Activated CD8-positive, alpha-beta T cell treated with anti-CD3 and anti-CD28 coated beads, Interleukin-2, amount 10 ng/mL, durations not matched to agents 7 days and 5 days (primary cell): ENCODE measurements at regions not wholly inside any gene's neighbourhood (a gene's known extent, or its start where the extent isn't known, plus 50 kb on each side); places are given as distances from the start of the nearest gene placed in this dataset.

Experiments used
- ATAC-seq: fragments of 150-1000 bp; cut with Tn5 transposase; one replicate; pipeline ENCODE4 v1.10.0; 2021; ENCODE audit warnings: moderate library complexity
- CTCF ChIA-PET: fragments of 350-600 bp; sonication (Branson Sonifier 250); formaldehyde crosslinking; loops from one replicate; lab custom pipeline; 2021; ENCODE audit warnings: antibody characterized with exemption; lab: Charles Lee
- POLR2A ChIA-PET: fragments of 350-600 bp; sonication (Branson Sonifier 250); formaldehyde crosslinking; loops from one replicate; lab custom pipeline; 2021; ENCODE audit warnings: antibody characterized with exemption; lab: Charles Lee
- DNase-seq: peaks from one replicate; pipeline ENCODE4 v3.0.0-alpha.2; 2020
- H3K27ac Mint-ChIP-seq: one replicate; pipeline ENCODE4 v1.8.0; 2021; ENCODE audit warnings: mild to moderate bottlenecking, mixed read lengths
- H3K27me3 Mint-ChIP-seq: one replicate; pipeline ENCODE4 v1.8.0; 2021; ENCODE audit warnings: low read depth, mixed read lengths
- H3K36me3 Mint-ChIP-seq: one replicate; pipeline ENCODE4 v1.8.0; 2021; ENCODE audit warnings: low read depth, mixed read lengths
- H3K4me1 Mint-ChIP-seq: one replicate; pipeline ENCODE4 v1.8.0; 2021; ENCODE audit warnings: low read depth, mixed read lengths
- H3K4me3 Mint-ChIP-seq: one replicate; pipeline ENCODE4 v1.8.0; 2021; ENCODE audit warnings: mild to moderate bottlenecking, mixed read lengths
- H3K9me3 Mint-ChIP-seq: one replicate; pipeline ENCODE4 v1.8.0; 2022; ENCODE audit warnings: mixed read lengths; ENCODE audit not compliant: insufficient read depth

DNA sequence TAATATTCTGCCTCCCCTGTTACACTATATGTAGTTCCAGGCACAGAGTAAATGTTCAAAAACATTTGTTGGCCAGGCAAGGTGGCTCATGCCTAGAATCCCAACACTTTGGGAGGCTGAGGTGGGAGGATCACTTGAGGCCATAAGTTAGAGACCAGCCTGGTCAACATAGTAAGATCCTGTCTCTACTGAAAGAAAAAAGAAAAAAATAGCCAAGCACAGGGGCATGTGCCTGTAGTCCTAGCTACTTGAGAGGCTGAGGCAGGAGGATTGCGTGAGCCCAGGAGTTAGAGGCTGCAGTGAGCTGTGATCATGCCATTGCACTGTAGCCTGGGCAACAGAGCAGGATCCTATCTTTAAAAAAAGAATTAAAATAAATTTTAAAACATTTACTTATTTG lies 57.6 kb upstream of the SIM2 start:
- Mint-ChIP-seq H3K4me1 (peaks cover 5% of the 10 kb centered on the region), H3K9me3 (no peaks in the 10 kb centered on the region), H3K4me3 (no peak overlapping the region), H3K27me3 (peaks cover 3% of the 10 kb centered on the region), H3K36me3 (no peaks in the 10 kb centered on the region), H3K27ac (no peak overlapping the region)
- POLR2A ChIA-PET = no interaction called here
- ATAC-seq (no peak), DNase-seq (no peak)
- CTCF ChIA-PET = no interaction called here

DNA sequence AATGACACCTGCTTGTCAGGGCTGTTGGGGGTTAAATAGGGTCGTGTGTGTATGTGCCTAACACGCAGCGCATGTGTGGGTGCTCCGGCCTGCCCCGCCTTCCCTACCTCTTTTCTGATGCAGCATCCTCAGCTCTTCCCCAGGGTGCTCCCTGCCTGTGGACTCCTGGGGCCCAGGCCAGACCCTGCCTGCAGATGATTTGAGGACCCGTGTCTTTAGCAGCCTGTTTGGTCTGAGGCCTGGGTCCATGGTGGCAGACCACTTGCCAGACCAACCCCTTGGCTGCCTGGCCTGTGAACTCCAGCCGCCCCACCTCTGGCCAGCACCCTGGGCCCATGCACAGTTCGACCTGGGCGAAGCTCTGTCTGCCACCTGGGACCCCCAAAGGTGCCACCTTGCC lies 57.0 kb upstream of the SIM2 start:
- no peak for ATAC-seq
- DNase-seq = no peak
- CTCF ChIA-PET = no interaction called here
- H3K9me3 Mint-ChIP-seq = no peaks in the 10 kb centered on the region
- H3K27ac Mint-ChIP-seq = no peak overlapping the region
- H3K27me3 Mint-ChIP-seq = peaks cover 6% of the 10 kb centered on the region
- H3K4me1 Mint-ChIP-seq = peaks cover 5% of the 10 kb centered on the region
- no peak overlapping the region for H3K4me3 Mint-ChIP-seq
- H3K36me3 Mint-ChIP-seq = no peaks in the 10 kb centered on the region
- POLR2A ChIA-PET = no interaction called here

DNA sequence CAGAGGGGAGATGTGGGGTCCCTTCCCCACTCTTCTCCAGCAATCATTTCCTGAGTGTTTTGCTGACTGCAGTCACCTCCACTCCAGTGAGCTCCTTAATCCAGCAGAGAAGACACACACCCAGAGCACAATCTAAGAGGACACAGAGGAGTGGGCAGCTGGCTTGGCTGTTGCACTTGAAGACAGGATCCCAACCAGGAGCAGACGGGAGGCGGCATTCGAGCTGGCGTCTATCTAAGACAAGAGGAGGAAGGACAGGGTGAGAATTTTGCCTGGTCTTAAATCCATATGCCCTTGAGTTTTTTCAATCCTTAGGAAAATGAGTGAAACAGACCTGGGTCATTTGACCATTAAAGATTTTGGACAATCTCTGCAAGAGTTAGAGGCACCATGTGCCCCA lies 56.1 kb upstream of the SIM2 start:
- no peak for DNase-seq
- POLR2A ChIA-PET = no interaction called here
- no peaks in the 10 kb centered on the region for H3K36me3 Mint-ChIP-seq
- CTCF ChIA-PET = no interaction called here
- peaks cover 6% of the 10 kb centered on the region for H3K27me3 Mint-ChIP-seq
- peaks cover 5% of the 10 kb centered on the region for H3K4me1 Mint-ChIP-seq
- no peak overlapping the region for H3K27ac Mint-ChIP-seq
- no peak overlapping the region for H3K4me3 Mint-ChIP-seq
- no peak for ATAC-seq
- H3K9me3 Mint-ChIP-seq = no peaks in the 10 kb centered on the region

DNA sequence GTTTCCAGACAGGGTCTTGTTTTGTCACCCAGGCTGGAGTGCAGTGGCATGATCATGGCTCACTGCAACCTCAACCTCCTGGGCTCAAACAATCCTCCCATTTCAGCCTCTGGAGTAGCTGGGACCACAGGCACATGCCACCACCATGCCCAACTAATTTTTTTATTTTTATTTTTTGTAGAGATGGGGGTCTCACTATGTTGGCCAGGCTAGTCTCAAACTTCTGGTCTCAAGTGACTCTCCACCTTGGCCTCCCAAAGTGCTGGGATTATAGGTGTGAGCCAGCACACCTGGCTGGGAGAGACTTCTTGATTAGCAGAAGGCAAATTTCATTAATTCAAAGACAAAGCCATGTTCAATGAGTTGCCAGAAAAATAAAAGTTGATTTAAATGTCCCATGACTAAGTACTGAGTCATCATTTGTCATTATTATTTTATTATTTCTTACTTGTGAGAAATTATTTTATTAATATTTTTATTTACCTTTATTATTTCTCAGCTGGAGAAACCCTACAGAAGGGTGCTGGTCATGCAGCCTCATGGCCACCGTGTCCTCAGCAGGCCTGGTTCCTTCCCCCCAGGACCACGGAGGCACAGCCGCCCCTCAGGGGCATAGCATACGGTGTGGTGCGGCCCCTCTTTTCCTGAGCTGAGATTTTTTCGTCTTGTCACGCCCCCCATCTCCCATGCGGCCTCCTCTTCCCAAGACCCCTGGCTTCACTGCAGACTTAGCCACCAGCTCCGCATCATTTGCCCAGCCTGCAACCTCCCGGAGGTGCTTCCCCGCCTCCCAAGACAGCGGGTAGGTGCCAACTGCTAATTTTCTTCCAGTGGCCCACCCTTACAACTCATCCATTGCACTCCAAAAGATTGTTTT lies 55.3 kb upstream of the SIM2 start:
- CTCF ChIA-PET = interaction anchor here (1.3 kb wide), 1 partner anchor 13 kb away, joined by 4 read pairs; no protein-coding TSS in a partner anchor
- Mint-ChIP-seq H3K9me3 (no peaks in the 10 kb centered on the region), H3K27ac (no peak overlapping the region), H3K36me3 (no peaks in the 10 kb centered on the region), H3K4me3 (no peak overlapping the region), H3K27me3 (peaks cover 6% of the 10 kb centered on the region), H3K4me1 (peaks cover 5% of the 10 kb centered on the region)
- POLR2A ChIA-PET = no interaction called here
- ATAC-seq (no peak), DNase-seq (no peak)

DNA sequence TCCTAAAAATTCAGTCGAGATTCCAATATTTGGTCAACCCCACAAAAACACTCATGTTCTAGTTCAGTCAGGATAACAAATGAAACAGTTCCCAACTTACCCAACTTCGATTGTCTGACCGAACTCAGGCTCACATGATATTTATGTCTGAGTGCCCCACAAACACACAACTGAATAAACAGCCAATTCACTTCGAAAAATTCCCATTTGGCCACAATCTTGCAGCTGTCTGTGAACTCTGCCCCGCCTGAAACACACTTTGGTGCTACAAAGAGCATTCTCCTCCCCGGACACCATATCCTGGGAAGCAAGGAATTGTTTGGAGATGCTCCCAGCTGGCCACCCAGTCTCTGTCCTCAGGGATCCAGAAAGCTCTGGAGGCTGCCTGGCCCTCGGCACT lies 52.9 kb upstream of the SIM2 start:
- CTCF ChIA-PET = no interaction called here
- ATAC-seq = no peak

DNA sequence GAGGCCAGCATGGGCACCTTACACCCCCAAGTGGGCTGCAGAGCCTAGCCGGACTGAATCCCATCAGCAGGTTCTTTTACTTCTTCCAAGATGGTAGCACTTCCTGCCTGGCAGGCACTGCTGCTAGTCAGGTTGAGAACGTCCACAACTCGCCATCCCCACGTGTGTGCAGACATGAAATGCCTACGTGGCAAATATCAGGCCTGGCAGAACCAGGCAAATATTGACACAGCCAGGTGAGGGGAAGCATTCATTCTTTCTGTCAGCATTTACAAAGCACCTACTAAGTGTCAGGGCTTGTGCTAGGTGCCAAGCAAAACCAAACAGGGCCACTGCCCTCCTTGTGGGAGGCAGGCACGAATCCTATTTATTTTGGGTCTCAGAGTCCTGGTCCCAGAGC lies 52.3 kb upstream of the SIM2 start:
- H3K4me1 Mint-ChIP-seq = no peaks in the 10 kb centered on the region

More for the DNA sequence above, 52.9 kb upstream of the SIM2 start:
- H3K36me3 Mint-ChIP-seq = no peaks in the 10 kb centered on the region
- H3K27me3 Mint-ChIP-seq = peaks cover 3% of the 10 kb centered on the region
- H3K4me3 Mint-ChIP-seq = no peak overlapping the region
- H3K27ac Mint-ChIP-seq = no peak overlapping the region
- DNase-seq = no peak
- H3K9me3 Mint-ChIP-seq = no peaks in the 10 kb centered on the region
- no peaks in the 10 kb centered on the region for H3K4me1 Mint-ChIP-seq
- POLR2A ChIA-PET = no interaction called here

DNA sequence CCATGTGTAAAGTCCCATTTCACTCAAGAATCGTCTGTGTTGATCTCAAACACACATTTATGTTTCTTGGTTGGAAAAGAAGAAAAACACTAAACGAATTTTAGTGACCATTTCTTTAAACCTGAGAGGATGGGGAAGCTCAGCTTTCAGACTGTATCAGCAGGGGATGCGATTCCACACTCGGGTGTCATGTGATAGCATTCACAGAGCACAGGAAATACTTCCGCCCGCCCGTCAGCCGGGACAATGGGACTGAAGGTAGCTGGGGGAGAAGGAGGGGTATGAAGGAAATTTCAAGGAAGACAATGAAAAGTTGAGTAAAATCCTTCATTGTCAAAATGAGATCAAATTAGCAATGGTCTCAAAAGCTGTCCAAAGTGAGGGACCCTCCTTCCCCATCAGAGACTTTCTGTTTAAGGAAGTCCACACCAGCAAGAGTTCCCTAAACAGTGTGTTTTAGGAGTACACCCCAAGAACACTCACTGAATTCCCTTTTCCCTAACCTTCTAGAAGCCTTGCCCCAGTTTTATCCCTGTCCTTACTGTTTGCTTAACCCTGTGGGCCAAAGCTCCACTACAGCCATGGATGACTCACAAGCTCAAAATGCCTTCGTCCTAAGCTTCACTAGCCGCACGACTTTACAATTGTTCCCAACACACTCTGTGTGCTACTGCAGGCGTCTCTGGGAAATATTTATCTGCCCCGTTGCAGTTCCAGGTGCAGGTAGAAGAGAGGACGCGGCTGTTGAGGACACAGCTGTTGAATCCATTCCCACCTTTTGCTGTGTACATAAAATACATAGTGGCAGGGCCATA lies 51.4 kb upstream of the SIM2 start:
- no peak overlapping the region for H3K27ac Mint-ChIP-seq
- no peak overlapping the region for H3K4me3 Mint-ChIP-seq
- CTCF ChIA-PET = no interaction called here
- no peak for ATAC-seq
- no peaks in the 10 kb centered on the region for H3K4me1 Mint-ChIP-seq
- peaks cover 3% of the 10 kb centered on the region for H3K27me3 Mint-ChIP-seq
- no peaks in the 10 kb centered on the region for H3K9me3 Mint-ChIP-seq
- POLR2A ChIA-PET = no interaction called here
- no peaks in the 10 kb centered on the region for H3K36me3 Mint-ChIP-seq
- DNase-seq = no peak

More for the DNA sequence above, 52.3 kb upstream of the SIM2 start:
- Mint-ChIP-seq H3K9me3 (no peaks in the 10 kb centered on the region), H3K4me3 (no peak overlapping the region), H3K27ac (no peak overlapping the region), H3K27me3 (peaks cover 3% of the 10 kb centered on the region), H3K36me3 (no peaks in the 10 kb centered on the region)
- ChIA-PET CTCF (no interaction called here), POLR2A (no interaction called here)
- DNase-seq (no peak), ATAC-seq (no peak)
